GDM1 (cell line): ENCODE measurements at regions not wholly inside any gene's neighbourhood (a gene's known extent, or its start where the extent isn't known, plus 50 kb on each side); places are given as distances from the start of the nearest gene placed in this dataset.
A peak's percentile ranks its signal among the peaks of the same experiment; 100 is the strongest.

Experiments
- DNase-seq: peaks from one replicate; lab custom pipeline; 2025; lab: John Stamatoyannopoulos, UW

DNA sequence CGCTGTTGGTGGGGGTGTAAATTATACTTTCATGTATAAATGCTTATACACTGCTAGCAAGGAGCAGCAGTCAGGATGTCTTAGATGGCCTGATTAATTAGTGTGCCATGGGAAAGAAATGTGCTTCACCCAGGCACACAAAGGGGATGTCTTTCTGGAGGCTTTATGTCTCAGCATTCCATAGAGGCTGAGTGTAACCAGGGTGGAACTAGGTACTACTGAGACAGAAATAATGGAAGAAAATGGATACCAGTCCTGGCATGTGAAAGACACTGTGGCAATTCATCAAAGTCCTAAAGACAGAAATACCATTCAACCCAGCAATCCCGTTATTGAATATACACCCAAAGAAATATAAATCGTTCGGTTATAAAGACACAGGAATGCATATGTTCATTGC lies 52.5 kb downstream of the PF4 start:
- no peak for DNase-seq

DNA sequence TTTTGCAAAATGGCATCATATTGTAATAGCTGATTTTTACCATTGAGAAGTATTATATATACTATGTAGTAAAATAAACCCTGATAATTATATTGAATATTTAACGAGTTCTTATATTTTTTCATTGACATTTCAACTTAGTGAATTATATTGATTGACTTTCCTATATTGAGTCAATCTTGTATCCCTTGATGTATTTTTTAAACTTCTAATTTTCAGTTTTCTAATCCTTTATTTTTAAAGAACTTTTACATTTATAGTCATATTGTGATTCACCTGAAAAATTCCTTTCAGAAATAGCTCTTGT lies 54.4 kb downstream of the CXCL1 start:
- no peak for DNase-seq

DNA sequence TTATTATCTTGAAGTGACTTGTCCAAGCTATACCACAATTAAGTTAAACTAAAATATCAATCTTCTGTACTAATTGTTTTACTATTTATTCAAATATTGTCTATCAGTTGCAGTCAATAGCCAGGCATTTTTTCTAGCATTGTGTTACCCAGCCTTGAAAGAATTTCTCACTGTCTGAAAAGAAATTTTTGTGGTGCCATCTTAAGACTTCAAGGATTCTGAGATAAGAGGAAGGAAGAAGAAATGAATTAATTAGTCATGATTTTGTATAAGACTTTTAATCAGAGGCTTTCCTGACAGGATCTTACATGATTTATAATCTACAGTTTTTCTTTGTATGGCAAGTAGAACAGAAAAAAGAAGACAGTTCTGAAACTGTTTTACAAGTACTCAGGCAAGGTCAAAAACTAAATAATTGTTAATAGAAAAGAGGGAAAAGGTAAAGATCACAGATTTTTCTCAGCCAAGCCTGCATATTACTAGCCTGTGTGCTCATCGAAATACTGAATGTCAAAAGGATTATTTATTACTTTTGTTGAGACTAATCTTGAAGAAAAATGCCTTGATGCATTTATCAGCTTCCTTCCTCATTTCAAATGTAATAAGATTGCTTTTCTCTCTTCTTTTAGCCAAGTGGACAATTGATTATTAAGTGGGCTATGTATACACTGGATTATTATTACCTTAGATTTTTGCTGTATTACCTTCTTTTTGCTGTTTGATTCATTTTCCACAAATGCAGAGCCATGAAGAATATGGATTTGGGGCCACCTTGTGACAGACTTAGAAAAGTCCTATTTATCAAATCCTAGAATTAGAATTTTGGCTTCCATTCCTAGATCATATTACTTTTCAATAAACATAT lies 53.8 kb downstream of the CXCL1 start:
- DNase-seq = peak; percentile 13

DNA sequence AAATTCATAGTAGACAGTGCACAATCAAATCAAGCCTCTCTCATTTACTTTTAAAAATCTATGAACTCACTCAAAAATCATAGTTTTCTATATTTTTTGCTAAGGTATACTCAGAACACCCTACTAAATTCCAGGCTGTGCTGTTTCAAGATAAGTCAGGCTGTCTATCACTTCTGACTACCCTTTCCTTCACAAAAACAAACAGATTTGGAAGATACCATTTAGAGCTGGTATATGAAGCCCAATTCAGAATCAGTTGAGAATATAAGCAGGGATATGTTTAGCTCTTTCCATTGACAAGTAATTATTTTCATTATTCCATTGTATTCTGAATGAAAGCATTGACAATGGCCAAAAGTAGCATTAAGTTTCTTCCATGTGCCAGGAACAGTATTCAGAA lies 53.1 kb downstream of the CXCL1 start:
- no peak for DNase-seq
